GM21390 (cell line): ENCODE measurements at regions not wholly inside any gene's neighbourhood (a gene's known extent, or its start where the extent isn't known, plus 50 kb on each side); places are given as distances from the start of the nearest gene placed in this dataset.
"Not testable (repeated sequence)": the region's sequence is repeated elsewhere in the genome, so short reads cannot be mapped to it uniquely, and the experiment has no call there.

ENCODE experiments used
- ATAC-seq: cut with Tn5 transposase; IDR thresholded peaks from one replicate; pipeline ENCODE4 v1.9.1; 2021; ENCODE audit not compliant: unreplicated experiment

GRCh38 chr19:27833031-27833430 is 1379.9 kb downstream of the UQCRFS1 start:
- no peak for ATAC-seq

GRCh38 chr19:27828829-27829228 is 1384.1 kb downstream of the UQCRFS1 start:
- ATAC-seq = no peak

DNA sequence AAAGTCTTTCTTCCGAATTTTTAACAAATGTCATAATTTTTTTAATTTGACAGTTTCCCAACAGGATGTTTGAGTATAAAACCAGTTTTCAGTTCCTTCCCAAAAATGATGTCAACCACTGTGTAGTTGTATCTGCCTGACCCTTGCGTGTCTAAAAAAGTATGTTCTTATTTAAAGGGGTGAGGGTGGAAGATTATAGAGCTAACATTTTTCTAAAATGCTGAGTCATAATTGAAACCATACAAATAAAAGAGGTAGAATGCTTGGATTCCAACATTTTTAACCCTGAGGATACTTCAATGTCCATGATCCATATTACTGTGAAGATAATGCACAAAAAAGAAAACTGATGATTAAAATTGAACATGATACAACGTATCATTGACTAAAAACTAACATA is 1388.8 kb downstream of the UQCRFS1 start:
- no peak for ATAC-seq

DNA sequence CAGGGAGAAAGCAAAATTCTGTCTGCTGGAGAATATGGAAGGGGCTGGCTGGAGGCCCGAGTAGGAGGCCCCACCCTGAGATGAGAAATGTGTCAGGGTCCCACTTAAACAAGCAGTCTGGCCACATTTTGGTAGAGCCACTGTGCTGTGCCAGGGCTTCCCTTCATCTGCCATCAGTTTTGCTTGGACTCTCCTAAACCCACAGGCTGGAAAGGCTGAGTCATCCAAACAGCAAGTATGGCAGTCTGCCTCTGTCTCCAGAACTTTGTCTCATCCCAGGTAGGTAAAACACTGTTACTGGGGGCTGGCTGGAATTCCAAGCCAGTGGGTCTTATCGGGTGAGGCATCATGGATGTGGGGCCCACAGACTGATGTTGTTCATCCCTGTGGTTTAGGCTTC is 1390.6 kb downstream of the UQCRFS1 start:
- no peak for ATAC-seq

- no peak for ATAC-seq
These were observed 1391.4 kb downstream of the UQCRFS1 start for GRCh38 chr19:27821418-27822018.

DNA sequence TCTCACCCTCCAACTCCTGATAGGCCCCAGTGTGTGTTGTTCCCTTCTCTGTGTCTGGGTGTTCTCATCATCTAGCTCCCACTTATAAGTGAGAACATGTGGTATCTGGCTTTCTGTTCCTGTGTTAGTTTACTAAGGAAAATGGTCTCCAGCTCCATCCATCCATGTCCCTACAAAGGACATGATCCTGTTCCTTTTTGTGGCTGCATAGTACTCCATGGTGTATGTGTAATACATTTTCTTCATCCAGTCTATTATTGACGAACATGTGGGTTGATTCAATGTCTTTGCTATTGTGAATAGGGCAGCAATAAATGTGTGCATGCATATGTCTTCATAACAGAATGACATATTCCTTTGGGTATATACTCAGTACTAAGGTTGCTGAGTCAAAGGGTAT is 1397.0 kb downstream of the UQCRFS1 start:
- no peak for ATAC-seq

DNA sequence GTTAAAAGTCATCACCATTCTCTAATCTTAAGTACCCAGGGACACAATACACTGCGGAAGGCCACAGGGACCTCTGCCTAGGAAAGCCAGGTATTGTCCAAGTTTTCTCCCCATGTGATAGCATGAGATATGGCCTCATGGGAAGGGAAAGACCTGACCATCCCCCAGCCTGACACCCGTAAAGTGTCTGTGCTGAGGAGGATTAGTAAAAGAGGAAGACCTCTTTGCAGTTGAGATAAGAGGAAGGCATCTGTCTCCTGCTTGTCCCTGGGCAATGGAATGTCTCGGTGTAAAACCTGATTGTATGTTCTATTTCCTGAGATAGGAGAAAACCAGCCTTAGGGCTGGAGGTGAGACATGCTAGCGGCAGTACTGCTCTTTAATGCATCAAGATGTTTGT is 1398.1 kb downstream of the UQCRFS1 start:
- not testable (repeated sequence) for ATAC-seq

DNA sequence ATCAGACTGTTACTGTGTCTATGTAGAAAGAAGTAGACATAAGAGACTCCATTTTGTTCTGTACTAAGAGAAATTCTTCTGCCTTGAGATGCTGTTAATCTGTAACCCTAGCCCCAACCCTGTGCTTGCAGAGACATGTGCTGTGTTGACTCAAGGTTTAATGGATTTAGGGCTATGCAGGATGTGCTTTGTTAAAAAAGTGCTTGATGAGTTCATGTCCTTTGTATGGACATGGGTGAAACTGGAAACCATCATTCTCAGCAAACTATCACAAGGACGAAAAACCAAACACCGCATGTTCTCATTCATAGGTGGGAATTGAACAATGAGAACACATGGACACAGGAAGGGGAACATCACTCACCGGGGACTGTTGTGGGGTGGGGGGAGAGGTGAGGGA is 1398.7 kb downstream of the UQCRFS1 start:
- ATAC-seq = not testable (repeated sequence)

DNA sequence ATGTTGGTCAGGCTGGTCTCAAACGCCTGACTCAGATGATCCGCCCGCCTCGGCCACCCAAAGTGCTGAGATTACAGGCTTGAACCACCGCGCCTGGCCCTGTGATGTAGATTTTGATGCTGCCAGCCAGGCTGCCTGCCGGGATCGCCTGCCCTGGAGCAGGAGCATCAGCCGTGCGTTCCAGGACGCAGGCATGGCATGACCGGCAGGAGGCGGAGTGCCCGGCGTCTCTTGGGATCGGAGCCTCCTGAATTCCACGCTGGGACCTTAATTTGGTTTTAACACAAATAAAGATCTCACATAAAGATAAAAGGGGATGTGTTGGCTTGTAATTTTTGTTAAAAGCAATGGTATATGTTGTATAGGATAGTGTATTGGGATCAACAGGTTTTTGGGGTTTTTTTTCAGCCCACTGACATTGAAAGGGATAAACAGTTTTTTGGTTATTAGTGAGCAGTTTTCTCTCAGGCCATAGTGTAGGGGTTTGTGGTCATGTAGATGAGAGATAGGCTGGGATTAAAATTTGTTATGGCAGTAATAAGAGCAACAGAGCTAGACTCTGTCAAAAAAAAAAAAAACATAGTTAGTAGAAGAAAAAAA is 1406.4 kb downstream of the UQCRFS1 start:
- no peak for ATAC-seq

DNA sequence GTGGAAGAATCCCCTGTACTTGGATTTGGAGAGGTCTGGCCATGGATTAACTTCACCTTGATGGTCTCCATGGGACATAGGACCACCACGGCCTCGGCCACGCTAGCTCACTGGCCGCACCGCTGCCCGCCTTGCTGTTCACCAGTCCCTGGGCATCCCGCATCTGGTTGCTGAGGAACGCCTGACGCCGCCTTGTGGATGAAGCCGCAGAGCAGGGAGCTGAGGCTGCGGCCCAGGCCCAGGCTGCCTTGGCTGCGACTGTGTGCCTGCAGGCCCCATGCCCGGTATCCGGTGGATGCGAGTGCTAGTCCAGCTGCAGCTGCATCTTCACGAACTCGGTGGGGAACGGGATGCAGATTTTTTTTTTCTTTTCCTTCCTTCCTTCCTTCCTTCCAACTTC is 1407.1 kb downstream of the UQCRFS1 start:
- no peak for ATAC-seq

DNA sequence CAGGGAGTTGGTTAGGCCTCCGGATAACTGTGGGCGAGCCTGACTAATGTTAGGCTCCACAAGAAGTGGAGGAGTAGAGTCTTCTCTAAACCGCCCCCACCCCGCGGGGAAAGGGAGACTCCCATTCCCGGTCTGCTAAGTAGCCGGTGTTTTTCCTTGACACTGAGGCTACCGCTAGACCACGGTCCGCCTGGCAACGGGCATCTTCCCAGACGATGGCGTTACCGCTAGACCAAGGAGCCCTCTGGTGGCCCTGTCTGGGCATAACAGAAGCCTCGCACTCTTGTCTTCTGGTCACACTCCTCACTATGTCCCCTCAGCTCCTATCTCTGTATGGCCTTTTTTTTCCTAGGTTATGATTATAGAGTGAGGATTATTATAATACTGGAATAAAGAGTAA is 1410.7 kb downstream of the UQCRFS1 start:
- not testable (repeated sequence) for ATAC-seq

DNA sequence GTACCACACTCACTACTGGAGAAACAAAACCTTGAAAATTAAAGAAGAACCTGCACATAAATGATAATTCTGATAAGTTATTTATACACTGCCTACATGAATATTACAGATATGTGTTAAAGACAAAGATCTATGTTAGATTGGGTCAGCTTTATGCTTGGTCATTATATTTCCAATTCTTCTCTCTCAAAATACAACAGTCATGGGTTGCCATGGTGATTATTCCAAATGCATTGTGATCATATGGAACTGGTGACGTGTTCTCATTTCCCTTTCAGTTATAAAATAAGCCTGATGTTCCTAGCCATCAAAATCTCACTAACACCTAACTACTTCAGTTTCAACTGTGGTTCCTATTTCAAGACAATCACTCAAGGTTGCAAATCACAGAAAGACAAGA is 1416.4 kb downstream of the UQCRFS1 start:
- ATAC-seq = no peak

DNA sequence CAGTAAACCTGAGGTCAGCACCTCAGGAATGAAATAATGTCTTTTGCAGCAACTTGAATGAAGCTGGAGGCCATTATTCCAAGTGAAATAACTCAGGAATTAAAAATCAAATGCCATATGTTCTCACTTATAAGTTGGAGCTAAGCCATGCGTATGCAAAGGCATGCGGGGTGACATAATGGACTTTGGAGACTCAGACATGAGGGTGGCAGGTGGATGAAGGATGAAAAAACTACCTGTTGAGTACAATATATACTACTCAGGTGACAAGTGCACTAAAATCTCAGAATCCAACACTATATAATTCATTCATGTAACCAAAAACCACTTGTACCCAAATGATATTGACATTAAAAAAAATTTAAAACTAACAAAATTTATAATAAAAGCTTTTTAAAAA is 1416.9 kb downstream of the UQCRFS1 start:
- no peak for ATAC-seq

GRCh38 chr19:27795369-27795768 is 1417.6 kb downstream of the UQCRFS1 start:
- no peak for ATAC-seq

GRCh38 chr19:27794494-27795042 is 1418.4 kb downstream of the UQCRFS1 start:
- no peak for ATAC-seq

- peak; percentile 88 for ATAC-seq
These were observed 1419.1 kb downstream of the UQCRFS1 start for GRCh38 chr19:27793644-27794493.

- ATAC-seq = peak; percentile 71
These were observed 1419.8 kb downstream of the UQCRFS1 start for GRCh38 chr19:27793128-27793643.

GRCh38 chr19:27792576-27793127 is 1420.3 kb downstream of the UQCRFS1 start:
- ATAC-seq = no peak

- no peak for ATAC-seq
These were observed 1432.4 kb downstream of the UQCRFS1 start for GRCh38 chr19:27780367-27781075.

GRCh38 chr19:27779954-27780353 is 1433.0 kb downstream of the UQCRFS1 start:
- ATAC-seq = no peak

DNA sequence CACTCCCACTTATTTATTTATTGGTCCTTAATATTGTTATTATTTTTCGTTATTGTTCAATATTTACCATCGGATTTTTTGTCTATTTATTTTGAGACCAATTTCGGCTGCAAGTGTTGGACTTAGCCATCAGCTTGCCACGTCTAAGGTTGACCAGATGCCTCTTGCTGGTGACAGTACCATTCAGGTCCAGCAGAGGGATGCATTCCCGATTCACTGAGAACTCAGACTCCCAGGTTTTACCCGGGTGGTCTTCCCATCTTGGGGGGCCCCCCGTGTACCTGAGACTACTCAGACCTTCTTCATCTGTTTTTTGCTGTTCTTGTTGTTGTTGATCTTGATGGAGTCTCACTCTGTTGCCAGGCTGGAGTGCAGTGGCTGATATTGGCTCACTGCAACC is 1435.2 kb downstream of the UQCRFS1 start:
- ATAC-seq = no peak
